Lower lobe of right lung (tissue), 2 donors: ENCODE measurements at regions not wholly inside any gene's neighbourhood (a gene's known extent, or its start where the extent isn't known, plus 50 kb on each side); places are given as distances from the start of the nearest gene placed in this dataset.
"Not testable (repeated sequence)": the region's sequence is repeated elsewhere in the genome, so short reads cannot be mapped to it uniquely, and the experiment has no call there.

Experiments
- ATAC-seq, 2 donors: fragments of 200-7000 bp; cut with Tn5 transposase; one replicate each; pipeline ENCODE4 v1.9.1; 2020 to 2022; ENCODE audit warnings: mild to moderate bottlenecking in 2 of 2, moderate library complexity in 2 of 2
- DNase-seq: peaks from one replicate; pipeline ENCODE4 v3.0.0-alpha.2; 2020
- H3K27ac ChIP-seq: fragments of 200-600 bp; one replicate; pipeline ENCODE4 v1.8.0; 2022
- H3K27me3 ChIP-seq: fragments of 200-600 bp; one replicate; pipeline ENCODE4 v1.8.0; 2022; ENCODE audit warnings: low read depth
- H3K36me3 ChIP-seq: fragments of 200-600 bp; one replicate; pipeline ENCODE4 v1.8.0; 2022; ENCODE audit warnings: mild to moderate bottlenecking
- H3K4me1 ChIP-seq: fragments of 200-600 bp; one replicate; pipeline ENCODE4 v1.8.0; 2022
- H3K4me3 ChIP-seq: fragments of 200-600 bp; one replicate; pipeline ENCODE4 v1.8.0; 2022; ENCODE audit warnings: mild to moderate bottlenecking
- H3K9me3 ChIP-seq: fragments of 200-600 bp; one replicate; pipeline ENCODE4 v1.8.0; 2022
- intact Hi-C: fragments of 100-400 bp; cut with DNase I; formaldehyde crosslinking; loops from one replicate; pipeline ENCODE4 v1.11.0; 2022
- TF ChIP-seq, protein P1 (sequence below): fragments of 200-600 bp; IDR thresholded peaks from one replicate; pipeline ENCODE4 v1.8.0; 2022; ENCODE audit warnings: antibody characterized with exemption, mild to moderate bottlenecking
- donor health status: DM: no; HTN: yes; CAD: no; lungs with severe emphysema.

DNA sequence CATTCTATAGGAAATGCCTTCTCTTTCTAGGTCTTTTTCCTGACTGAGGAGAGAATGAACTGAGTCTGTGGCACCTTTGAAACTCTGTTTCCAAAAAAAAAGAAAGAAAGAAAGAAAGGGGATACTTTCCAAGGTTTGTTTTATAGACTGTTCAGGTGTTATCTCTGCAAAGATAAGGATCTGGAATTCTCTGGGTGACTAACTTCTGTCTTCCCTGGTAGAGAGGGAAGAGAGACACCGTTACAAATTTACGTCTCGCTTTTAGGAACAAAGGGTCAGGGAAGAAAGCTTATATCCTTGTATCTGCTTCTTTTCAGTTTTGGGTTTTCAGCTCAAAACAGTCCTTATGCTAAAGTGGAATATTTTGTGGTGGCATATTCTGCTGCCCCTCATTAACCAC, 314.1 kb downstream of the RAPGEF2 start:
- Histone ChIP-seq H3K27ac (no peak overlapping the region), H3K9me3 (peaks cover 3% of the 10 kb centered on the region), H3K27me3 (no peaks in the 10 kb centered on the region), H3K36me3 (no peaks in the 10 kb centered on the region), H3K4me1 (no peaks in the 10 kb centered on the region), H3K4me3 (no peak overlapping the region)
- no peak for DNase-seq
- no peak for ATAC-seq
- intact Hi-C loops: no loop called here
- TF ChIP-seq, protein P1, sequence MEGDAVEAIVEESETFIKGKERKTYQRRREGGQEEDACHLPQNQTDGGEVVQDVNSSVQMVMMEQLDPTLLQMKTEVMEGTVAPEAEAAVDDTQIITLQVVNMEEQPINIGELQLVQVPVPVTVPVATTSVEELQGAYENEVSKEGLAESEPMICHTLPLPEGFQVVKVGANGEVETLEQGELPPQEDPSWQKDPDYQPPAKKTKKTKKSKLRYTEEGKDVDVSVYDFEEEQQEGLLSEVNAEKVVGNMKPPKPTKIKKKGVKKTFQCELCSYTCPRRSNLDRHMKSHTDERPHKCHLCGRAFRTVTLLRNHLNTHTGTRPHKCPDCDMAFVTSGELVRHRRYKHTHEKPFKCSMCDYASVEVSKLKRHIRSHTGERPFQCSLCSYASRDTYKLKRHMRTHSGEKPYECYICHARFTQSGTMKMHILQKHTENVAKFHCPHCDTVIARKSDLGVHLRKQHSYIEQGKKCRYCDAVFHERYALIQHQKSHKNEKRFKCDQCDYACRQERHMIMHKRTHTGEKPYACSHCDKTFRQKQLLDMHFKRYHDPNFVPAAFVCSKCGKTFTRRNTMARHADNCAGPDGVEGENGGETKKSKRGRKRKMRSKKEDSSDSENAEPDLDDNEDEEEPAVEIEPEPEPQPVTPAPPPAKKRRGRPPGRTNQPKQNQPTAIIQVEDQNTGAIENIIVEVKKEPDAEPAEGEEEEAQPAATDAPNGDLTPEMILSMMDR: no peak

DNA sequence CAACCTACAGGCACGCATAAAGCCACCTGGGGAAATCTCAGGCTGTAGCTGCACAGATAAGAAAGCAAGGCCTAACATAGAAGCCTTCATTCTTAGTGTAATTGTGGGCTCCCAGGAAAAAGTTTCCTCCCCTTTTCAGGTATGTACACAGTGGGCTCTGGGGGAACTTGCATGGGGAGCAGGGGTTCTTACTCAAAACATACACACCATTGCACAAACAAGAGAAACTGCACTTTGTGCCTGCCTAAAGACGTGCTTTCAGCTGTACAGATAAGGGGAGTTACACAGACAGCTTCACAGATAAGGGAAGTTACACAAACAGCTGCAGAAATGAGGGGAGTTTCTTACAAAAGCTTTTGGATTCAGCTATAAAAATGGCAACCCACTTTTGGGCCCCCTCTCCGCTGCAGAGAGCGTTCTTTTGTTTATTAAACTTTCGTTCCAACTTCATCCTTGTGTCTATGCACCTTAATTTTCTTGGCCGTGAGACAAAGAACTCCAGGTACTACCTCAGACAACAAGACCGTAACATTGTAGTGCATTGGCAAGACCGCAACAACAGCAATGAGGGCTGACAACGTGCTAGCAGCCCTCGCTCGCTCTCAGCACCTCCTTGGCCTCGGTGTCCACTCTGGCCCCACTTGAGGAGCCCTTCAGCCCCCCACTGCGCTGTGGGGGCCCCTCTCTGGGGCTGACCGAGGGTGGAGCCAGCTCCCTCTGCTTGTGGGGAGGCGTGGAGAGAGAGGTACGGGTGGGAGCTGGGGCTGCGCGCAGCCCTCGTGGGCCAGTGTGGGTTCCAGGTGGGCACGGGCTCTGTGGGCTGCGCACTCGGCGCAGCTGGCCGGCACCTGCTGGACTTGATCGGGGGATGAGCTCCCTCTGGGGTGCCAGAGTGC, 317.5 kb downstream of the RAPGEF2 start:
- Histone ChIP-seq H3K36me3 (no peaks in the 10 kb centered on the region), H3K27me3 (no peaks in the 10 kb centered on the region), H3K9me3 (peaks cover 3% of the 10 kb centered on the region), H3K4me3 (no peak overlapping the region), H3K4me1 (no peaks in the 10 kb centered on the region), H3K27ac (no peak overlapping the region)
- intact Hi-C loops: no loop called here
- ATAC-seq (no peak), DNase-seq (no peak)
- TF ChIP-seq, protein P1: no peak

DNA sequence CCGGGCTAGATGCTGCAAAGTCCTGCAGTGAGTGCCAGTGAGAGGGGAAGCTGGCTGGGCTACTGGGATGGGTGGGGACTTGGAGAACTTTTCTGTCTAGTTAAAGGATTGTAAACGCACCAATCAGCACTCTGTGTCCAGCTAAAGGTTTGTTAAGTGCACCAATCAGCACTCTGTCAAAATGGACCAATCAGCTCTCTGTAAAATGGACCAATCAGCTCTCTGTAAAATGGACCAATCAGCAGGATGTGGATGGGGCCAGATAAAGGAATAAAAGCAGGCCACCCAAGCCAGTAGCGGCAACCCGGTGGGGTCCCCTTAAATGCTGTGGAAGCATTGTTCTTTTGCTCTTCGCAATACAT, 318.2 kb downstream of the RAPGEF2 start:
- H3K9me3 ChIP-seq, DNase-seq, H3K36me3 ChIP-seq: not testable (repeated sequence)

DNA sequence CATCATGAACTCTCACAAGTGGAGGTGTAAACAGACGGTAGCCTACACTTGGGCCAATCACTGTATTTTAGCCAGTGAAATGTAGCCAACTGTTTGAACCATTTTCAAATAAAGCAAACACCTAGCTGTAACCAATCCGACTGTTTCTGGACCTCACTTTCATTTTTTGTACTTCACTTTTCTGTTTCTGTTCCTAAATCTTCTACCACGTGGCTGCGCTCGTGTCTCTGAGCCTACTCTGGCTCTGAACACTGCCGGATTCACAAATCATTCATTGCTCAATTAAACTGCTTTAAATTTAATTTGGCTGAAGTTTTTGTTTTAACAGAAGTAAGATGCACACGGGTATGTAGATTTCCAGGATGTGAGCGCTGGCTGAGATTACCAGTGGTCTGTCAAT, 319.1 kb downstream of the RAPGEF2 start:
- TF ChIP-seq, protein P1: no peak
- Histone ChIP-seq H3K27me3 (no peaks in the 10 kb centered on the region), H3K9me3 (peaks cover 3% of the 10 kb centered on the region), H3K4me3 (no peak overlapping the region), H3K4me1 (no peaks in the 10 kb centered on the region), H3K27ac (no peak overlapping the region), H3K36me3 (no peaks in the 10 kb centered on the region)
- ATAC-seq (no peak), DNase-seq (no peak)
- intact Hi-C loops: no loop called here

More for the DNA sequence above, 318.2 kb downstream of the RAPGEF2 start:
- H3K4me3 ChIP-seq, intact Hi-C loops, H3K27ac ChIP-seq, H3K27me3 ChIP-seq, ATAC-seq, H3K4me1 ChIP-seq: not testable (repeated sequence)

DNA sequence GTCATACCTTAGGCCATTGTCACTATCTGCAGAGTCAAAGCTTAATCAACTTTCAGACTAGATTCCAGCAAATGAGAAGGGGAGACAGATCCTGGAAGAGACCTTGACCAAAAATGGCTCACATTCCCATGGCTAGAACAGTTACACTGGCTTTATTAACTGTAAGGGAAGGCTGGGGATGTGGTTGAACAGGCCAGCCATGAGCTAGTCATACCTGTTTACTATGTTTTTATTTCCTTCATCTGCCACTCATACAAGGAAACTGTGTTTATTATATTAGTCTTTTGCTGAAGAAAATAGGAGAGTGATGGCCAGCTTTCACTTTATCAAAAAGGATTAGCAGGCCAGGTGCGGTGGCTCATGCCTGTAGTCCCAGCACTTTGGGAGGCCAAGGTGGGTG, 319.7 kb downstream of the RAPGEF2 start:
- H3K27me3 ChIP-seq: no peaks in the 10 kb centered on the region
- intact Hi-C loops: no loop called here
- H3K4me1 ChIP-seq: no peaks in the 10 kb centered on the region
- TF ChIP-seq, protein P1: no peak
- ATAC-seq: no peak
- H3K36me3 ChIP-seq: no peaks in the 10 kb centered on the region
- DNase-seq: no peak
- peaks cover 3% of the 10 kb centered on the region for H3K9me3 ChIP-seq
- no peak overlapping the region for H3K4me3 ChIP-seq
- no peak overlapping the region for H3K27ac ChIP-seq

DNA sequence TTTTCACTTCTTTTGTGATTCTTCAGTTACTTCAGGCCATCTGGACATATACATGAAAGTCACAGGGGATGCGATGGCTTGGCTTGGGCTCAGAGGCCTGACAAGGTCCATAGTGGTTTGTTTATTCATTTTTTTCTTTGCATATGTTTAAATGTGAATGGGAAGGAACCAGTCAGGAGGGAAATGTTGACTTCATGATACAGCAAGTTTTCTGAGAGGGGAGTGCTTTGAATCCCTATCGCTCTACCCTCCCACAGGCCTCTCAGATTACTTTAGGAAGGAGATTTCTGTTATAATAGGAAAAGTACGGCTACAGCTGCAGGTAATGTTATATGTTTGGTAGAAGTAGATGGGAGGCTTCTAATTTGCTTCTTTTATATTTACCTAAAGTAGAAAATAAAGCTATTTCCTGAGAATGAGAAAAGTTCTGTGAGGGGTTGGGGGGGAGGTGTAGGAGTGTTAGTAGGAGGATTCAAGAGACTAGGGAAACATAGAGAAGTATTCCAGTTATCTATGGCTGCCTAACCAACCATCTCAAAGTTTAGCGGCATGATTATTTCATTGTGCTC, 322.9 kb downstream of the RAPGEF2 start:
- Histone ChIP-seq H3K4me3 (no peak overlapping the region), H3K4me1 (peaks cover 11% of the 10 kb centered on the region), H3K9me3 (no peaks in the 10 kb centered on the region), H3K27ac (no peak overlapping the region), H3K27me3 (no peaks in the 10 kb centered on the region), H3K36me3 (no peaks in the 10 kb centered on the region)
- no peak for DNase-seq
- no peak for ATAC-seq
- intact Hi-C loops: no loop called here
- TF ChIP-seq, protein P1: no peak
